ENCODE measurements at regions not wholly inside any gene's neighbourhood (a gene's known extent, or its start where the extent isn't known, plus 50 kb on each side); places are given as distances from the start of the nearest gene placed in this dataset.

- POLR2A ChIA-PET (ENCODE audit: partially characterized antibody), result no interaction called here
- no peak overlapping the region for H3K4ac ChIP-seq (replicated peaks; ENCODE audit: insufficient read length, low read depth, low read length)
- H3K79me2 ChIP-seq (ENCODE audit: control insufficient read depth in 1 of 2, insufficient read depth in 2 of 2, low read length in 2 of 2), result no peaks in the 10 kb centered on the region
- no peak for TF ChIP-seq E2F6 (IDR thresholded peaks at IDR 0.05)
- no peak for TF ChIP-seq RNF2 (IDR thresholded peaks at IDR 0.05; ENCODE audit: borderline replicate concordance, low read depth, low read length, missing control alignments, poor library complexity, severe bottlenecking)
- TF ChIP-seq TAF1 (IDR thresholded peaks at IDR 0.05; ENCODE audit: low read depth, low read length), result no peak
- TF ChIP-seq JUN (IDR thresholded peaks at IDR 0.05; ENCODE audit: low read depth, low read length), result no peak
- TF ChIP-seq ASH2L (IDR thresholded peaks at IDR 0.05; ENCODE audit: low read length), result no peak
- TF ChIP-seq POLR2AphosphoS5 (IDR thresholded peaks at IDR 0.05; ENCODE audit: low read depth, low read length), result no peak
- no peak for TF ChIP-seq CBX8 (IDR thresholded peaks at IDR 0.05; ENCODE audit: borderline replicate concordance, low read depth, low read length)
- TF ChIP-seq EGR1 (IDR thresholded peaks at IDR 0.05; ENCODE audit: borderline replicate concordance, low read depth, low read length), result no peak
- no peak for TF ChIP-seq USF2 (IDR thresholded peaks at IDR 0.05; ENCODE audit: low read length)
- no peak for TF ChIP-seq PHF8 (conservative IDR thresholded peaks at IDR 0.05; ENCODE audit: low read depth, low read length)
- no peak for TF ChIP-seq CHD2 (IDR thresholded peaks at IDR 0.05; ENCODE audit: low read length)
- no peak for TF ChIP-seq SP4 (IDR thresholded peaks at IDR 0.05; ENCODE audit: low read length)
- TF ChIP-seq RXRA (IDR thresholded peaks at IDR 0.05; ENCODE audit: insufficient read depth, low read depth, low read length), result no peak
- no peak for TF ChIP-seq POLR2A (IDR thresholded peaks at IDR 0.05; ENCODE audit: control extremely low read depth in 1 of 2, low read depth in 2 of 2, low read length in 2 of 2)
- no peak for TF ChIP-seq SP1 (IDR thresholded peaks at IDR 0.05; ENCODE audit: low read depth, low read length)
- CTCF ChIA-PET (ENCODE audit: partially characterized antibody), result no interaction called here
- H3K14ac ChIP-seq (ENCODE audit: insufficient read length), result no peak overlapping the region
- H3K4me1 ChIP-seq (replicated peaks in 1 of 4; ENCODE audit: control insufficient read depth in 3 of 4, insufficient read depth in 4 of 4, low read length in 3 of 4), result no peaks in the 10 kb centered on the region
- no peak overlapping the region for H2BK5ac ChIP-seq (ENCODE audit: low read depth, low read length)
- no peak overlapping the region for H2AK5ac ChIP-seq (ENCODE audit: low read depth, low read length)
- H3K18ac ChIP-seq (ENCODE audit: extremely low read depth, low read length), result no peak overlapping the region
- no peak overlapping the region for H2BK20ac ChIP-seq (ENCODE audit: low read length)
- H3K36me3 ChIP-seq (ENCODE audit: control insufficient read depth in 2 of 4, insufficient read depth in 4 of 4, low read length in 3 of 4), result no peaks in the 10 kb centered on the region
- H4K20me1 ChIP-seq (replicated peaks in 1 of 2; ENCODE audit: control insufficient read depth in 1 of 2, insufficient read depth in 2 of 2, low read length in 2 of 2), result no peaks in the 10 kb centered on the region
- no peak overlapping the region for H2BK120ac ChIP-seq (replicated peaks; ENCODE audit: low read depth, low read length)
- no peak overlapping the region for H3K56ac ChIP-seq (replicated peaks; ENCODE audit: insufficient read length, low read depth, low read length)
- H2AFZ ChIP-seq (ENCODE audit: low read length), result no peak overlapping the region
- no peaks in the 10 kb centered on the region for H3K27me3 ChIP-seq (replicated peaks in 1 of 4; ENCODE audit: control insufficient read depth in 3 of 4, extremely low read depth in 1 of 4, insufficient read depth in 3 of 4, low read length in 3 of 4)
- no peaks in the 10 kb centered on the region for H3K79me1 ChIP-seq (ENCODE audit: low read depth, low read length)
- no peak overlapping the region for H4K5ac ChIP-seq (ENCODE audit: insufficient read length, low read depth, low read length)
- no peak overlapping the region for H4K91ac ChIP-seq (replicated peaks; ENCODE audit: insufficient read length, low read length)
- FAIRE-seq (no peak), DNase-seq (ENCODE audit: low read depth in 1 of 2, low spot score in 2 of 2) (no peak)
- H3K9ac ChIP-seq (replicated peaks in 1 of 4; ENCODE audit: extremely low read depth in 1 of 4, low read depth in 3 of 4, low read length in 3 of 4), result no peak overlapping the region
- H3K23ac ChIP-seq (ENCODE audit: insufficient read length), result no peak overlapping the region
- no peak overlapping the region for H2BK15ac ChIP-seq (ENCODE audit: low read length)
- no peak overlapping the region for H3K27ac ChIP-seq (ENCODE audit: low read depth, low read length)
- H3K23me2 ChIP-seq (ENCODE audit: low read depth, low read length), result no peaks in the 10 kb centered on the region
- H3K4me3 ChIP-seq (ENCODE audit: extremely low read depth in 1 of 4, insufficient read depth in 2 of 4, low read depth in 3 of 4, low read length in 4 of 4), result no peak overlapping the region
- no peak overlapping the region for H3K4me2 ChIP-seq (ENCODE audit: insufficient read depth in 1 of 2, low read depth in 2 of 2, low read length in 2 of 2)
- no peaks in the 10 kb centered on the region for H3K9me3 ChIP-seq (ENCODE audit: insufficient read depth in 2 of 2, low read depth in 1 of 2, low read length in 1 of 2)
- WGBS, 2 experiments (ENCODE audit: extremely low coverage in 1 of 2, insufficient coverage in 1 of 2, insufficient read length in 1 of 2, insufficient replicate concordance in 2 of 2, low coverage in 1 of 2, low lambda C conversion rate in 2 of 2, missing lambda C conversion rate in 1 of 2), result 82% methylated on average over 3 of the region's 3 CpGs; no CpG with 5 or more reads in 1 of the 2 experiments
- H4K8ac ChIP-seq (ENCODE audit: extremely low read depth, insufficient read depth, low read length), result no peak overlapping the region
- no peak overlapping the region for H2BK12ac ChIP-seq (ENCODE audit: low read depth, low read length)
Measured at GRCh38 chr18:56390626-56391025, 247.8 kb downstream of the TXNL1 start.

Measured in H1 (cell line).